ENCODE measurements at regions not wholly inside any gene's neighbourhood (a gene's known extent, or its start where the extent isn't known, plus 50 kb on each side); places are given as distances from the start of the nearest gene placed in this dataset.
"Not testable (repeated sequence)": the region's sequence is repeated elsewhere in the genome, so short reads cannot be mapped to it uniquely, and the experiment has no call there.

- H3K27me3 ChIP-seq, result no peaks in the 10 kb centered on the region
- H3K4me3 ChIP-seq, result no peak overlapping the region
- no peak for ATAC-seq
- no peak for DNase-seq
- WGBS, 4 donors, result 81 to 88% (median 83%) methylated on average over 3 of the region's 3 CpGs
- intact Hi-C loops (cut with DNase I), result no loop called here
- no peaks in the 10 kb centered on the region for H3K9me3 ChIP-seq
- TF ChIP-seq POLR2A (IDR thresholded peaks at IDR 0.05) (no peak), CTCF (IDR thresholded peaks at IDR 0.05) (no peak)
- H3K36me3 ChIP-seq, result no peaks in the 10 kb centered on the region
- H3K4me1 ChIP-seq, result no peaks in the 10 kb centered on the region
- H3K27ac ChIP-seq, result no peak overlapping the region
Observed at GRCh38 chr3:26145769-26146168, 355.9 kb downstream of the OXSM start.

GRCh38 chr3:26157428-26157827 is 367.5 kb downstream of the OXSM start:
- H3K36me3 ChIP-seq; ATAC-seq; H3K4me3 ChIP-seq; H3K9me3 ChIP-seq; H3K27ac ChIP-seq; intact Hi-C loops (cut with DNase I); H3K27me3 ChIP-seq; H3K4me1 ChIP-seq; DNase-seq: not testable (repeated sequence)
- WGBS, 4 donors, result 89 to 96% (median 92%) methylated on average over 4 of the region's 4 CpGs

- intact Hi-C loops (cut with DNase I), result no loop called here
- Histone ChIP-seq H3K27ac (no peak overlapping the region), H3K36me3 (no peaks in the 10 kb centered on the region), H3K4me1 (no peaks in the 10 kb centered on the region), H3K27me3 (no peaks in the 10 kb centered on the region), H3K9me3 (peaks cover 0 to 20% (median 0%) of the 10 kb centered on the region in 12 donors), H3K4me3 (no peak overlapping the region)
- no peak for TF ChIP-seq CTCF (IDR thresholded peaks at IDR 0.05)
- no peak for TF ChIP-seq POLR2A (IDR thresholded peaks at IDR 0.05)
- ATAC-seq (no peak), DNase-seq (no peak)
Observed at GRCh38 chr3:26171006-26171405, 381.1 kb downstream of the OXSM start.

- no peak for ATAC-seq
- intact Hi-C loops (cut with DNase I), result no loop called here
Observed at GRCh38 chr3:26191556-26191955, 401.7 kb downstream of the OXSM start.

More at GRCh38 chr3:26191556-26191955, 401.7 kb downstream of the OXSM start:
- no peaks in the 10 kb centered on the region for H3K36me3 ChIP-seq
- H3K4me1 ChIP-seq, result no peaks in the 10 kb centered on the region
- H3K27me3 ChIP-seq, result no peaks in the 10 kb centered on the region
- H3K27ac ChIP-seq, result no peak overlapping the region
- H3K4me3 ChIP-seq, result no peak overlapping the region
- TF ChIP-seq CTCF (IDR thresholded peaks at IDR 0.05), result no peak
- TF ChIP-seq POLR2A (IDR thresholded peaks at IDR 0.05), result no peak
- DNase-seq, result no peak
- peaks cover 0 to 16% (median 5%) of the 10 kb centered on the region in 12 donors for H3K9me3 ChIP-seq
- 84 to 99% (median 93%) methylated on average over 1 of the region's 1 CpG for WGBS, 4 donors
